HG03457 (cell line): ENCODE measurements at regions not wholly inside any gene's neighbourhood (a gene's known extent, or its start where the extent isn't known, plus 50 kb on each side); places are given as distances from the start of the nearest gene placed in this dataset.
"Not testable (repeated sequence)": the region's sequence is repeated elsewhere in the genome, so short reads cannot be mapped to it uniquely, and the experiment has no call there.

Experiments used
- ATAC-seq: cut with Tn5 transposase; IDR thresholded peaks from one replicate; pipeline ENCODE4 v1.9.1; 2021; ENCODE audit warnings: moderate number of reproducible peaks; ENCODE audit not compliant: unreplicated experiment

DNA sequence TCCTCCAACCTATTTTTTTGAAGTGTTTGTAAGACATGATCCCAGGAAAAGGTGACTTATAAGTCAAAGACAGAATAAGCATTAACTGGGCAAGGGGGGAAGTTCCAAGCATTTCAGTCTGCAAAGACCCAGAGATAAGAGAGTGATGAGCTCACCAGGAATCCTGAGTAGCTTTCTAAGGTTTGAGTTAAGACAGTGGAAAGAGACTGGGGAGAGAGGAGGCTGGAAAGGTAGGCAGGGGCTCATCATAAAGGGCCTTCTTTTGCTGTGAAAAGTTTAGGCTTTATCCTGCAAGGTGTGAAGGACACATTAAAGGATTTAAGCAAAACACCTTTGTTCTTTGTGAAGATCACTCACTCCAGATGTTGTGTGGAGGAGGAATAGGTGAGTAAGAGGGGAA, 438.8 kb downstream of the CHL1 start:
- ATAC-seq, result no peak

GRCh38 chr3:643376-643775, 446.8 kb downstream of the CHL1 start:
- ATAC-seq, result no peak

GRCh38 chr3:655824-656223, 437.0 kb upstream of the CNTN6 start:
- ATAC-seq, result no peak

- no peak for ATAC-seq
These were observed 431.5 kb upstream of the CNTN6 start for GRCh38 chr3:661356-661755.

- ATAC-seq, result no peak
These were observed 418.7 kb upstream of the CNTN6 start for GRCh38 chr3:674116-674515.

DNA sequence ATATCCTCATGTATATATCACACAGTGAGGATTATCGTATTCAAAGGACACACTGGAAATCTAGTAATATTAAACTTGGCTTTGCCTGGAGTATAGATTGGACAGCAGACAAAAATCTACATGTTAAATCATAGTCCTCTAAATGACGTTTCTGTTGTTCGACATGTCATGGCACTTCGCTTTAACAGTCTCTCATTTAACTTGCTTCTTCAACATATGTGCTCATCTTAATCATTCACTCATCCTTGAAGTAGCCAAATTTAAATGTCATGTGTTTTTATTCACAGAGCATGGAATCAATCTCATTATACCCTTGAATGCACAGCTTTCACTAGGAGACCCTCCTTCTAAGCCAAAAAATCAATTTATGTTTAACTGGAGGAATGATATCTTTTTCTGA, 417.0 kb upstream of the CNTN6 start:
- no peak for ATAC-seq

- no peak for ATAC-seq
These were observed 409.1 kb upstream of the CNTN6 start for GRCh38 chr3:683770-684169.

DNA sequence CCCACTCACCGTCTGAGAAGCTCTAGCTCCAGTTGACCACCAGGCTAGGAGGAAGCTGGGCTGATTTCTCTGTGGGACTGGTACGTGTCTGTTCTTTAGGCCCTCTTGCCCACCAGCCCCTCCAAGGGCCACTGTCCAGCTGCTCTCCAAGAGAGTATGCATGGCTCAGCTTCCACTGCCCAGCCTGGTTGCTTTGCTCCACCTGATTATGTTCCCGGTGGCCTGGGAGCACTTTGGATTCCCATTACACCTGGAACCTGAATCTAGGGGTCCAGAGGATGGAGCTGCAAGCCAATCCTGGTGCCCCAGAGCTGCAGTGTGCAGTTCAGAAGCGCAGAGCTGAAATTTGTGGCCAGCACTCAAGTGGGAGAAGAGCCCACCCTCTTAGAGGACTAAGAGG, 402.1 kb upstream of the CNTN6 start:
- no peak for ATAC-seq

- ATAC-seq, result no peak
These were observed 392.3 kb upstream of the CNTN6 start for GRCh38 chr3:700514-700913.

GRCh38 chr3:707041-707440, 385.8 kb upstream of the CNTN6 start:
- ATAC-seq, result no peak

GRCh38 chr3:713006-713621, 379.7 kb upstream of the CNTN6 start:
- no peak for ATAC-seq

DNA sequence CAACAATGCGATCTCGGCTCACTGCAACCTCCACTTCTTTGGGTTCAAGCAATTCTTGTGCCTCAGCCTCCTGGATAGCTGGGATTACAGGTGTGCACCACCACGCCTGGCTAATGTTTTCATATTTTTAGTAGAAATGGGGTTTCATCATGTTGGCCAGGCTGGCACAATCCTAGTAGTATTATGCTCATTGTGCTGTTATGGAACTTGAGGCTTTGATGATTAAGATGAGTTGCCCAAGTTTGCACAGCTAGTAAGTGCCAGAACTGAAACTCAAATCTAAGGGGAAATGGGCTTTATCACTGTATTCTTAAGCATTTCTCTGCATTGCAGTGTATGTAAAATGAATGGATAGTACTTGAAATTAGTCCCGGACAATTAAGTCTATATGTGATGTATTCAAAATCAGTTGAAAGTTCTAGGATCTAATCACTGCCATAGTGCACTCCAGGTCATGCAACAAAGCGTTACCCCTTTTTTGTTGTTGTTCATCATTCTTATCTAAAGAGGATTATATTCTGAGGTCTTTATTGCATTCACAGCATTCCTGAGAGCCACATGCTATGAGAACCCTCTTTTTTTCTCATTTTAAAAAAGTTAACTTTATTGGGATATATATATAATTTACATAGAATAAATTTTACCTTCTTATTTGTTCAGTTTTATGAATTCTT, 378.7 kb upstream of the CNTN6 start:
- ATAC-seq, result no peak

GRCh38 chr3:721086-721485, 371.7 kb upstream of the CNTN6 start:
- no peak for ATAC-seq

GRCh38 chr3:732326-732928, 360.4 kb upstream of the CNTN6 start:
- no peak for ATAC-seq

DNA sequence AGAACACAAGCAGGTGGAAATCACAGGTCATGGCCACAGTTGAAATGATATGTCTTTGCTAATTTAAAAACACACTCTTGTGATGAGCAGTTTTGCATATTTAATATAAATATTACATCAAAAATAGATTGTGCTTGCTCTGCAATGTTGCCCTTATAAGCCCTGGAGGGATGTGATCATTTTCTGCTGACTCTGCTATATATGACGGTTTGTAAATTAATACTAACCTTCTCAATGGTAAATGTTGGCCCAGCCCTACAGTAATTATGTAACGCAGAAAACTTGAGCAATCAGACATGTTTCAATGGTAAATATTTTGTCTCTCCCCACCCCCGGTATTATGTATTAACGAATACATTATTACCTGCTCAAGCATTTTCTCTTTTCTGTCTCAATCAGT, 359.5 kb upstream of the CNTN6 start:
- no peak for ATAC-seq

- no peak for ATAC-seq
These were observed 335.1 kb upstream of the CNTN6 start for GRCh38 chr3:757711-758110.

- ATAC-seq, result no peak
These were observed 333.7 kb upstream of the CNTN6 start for GRCh38 chr3:759106-759505.

DNA sequence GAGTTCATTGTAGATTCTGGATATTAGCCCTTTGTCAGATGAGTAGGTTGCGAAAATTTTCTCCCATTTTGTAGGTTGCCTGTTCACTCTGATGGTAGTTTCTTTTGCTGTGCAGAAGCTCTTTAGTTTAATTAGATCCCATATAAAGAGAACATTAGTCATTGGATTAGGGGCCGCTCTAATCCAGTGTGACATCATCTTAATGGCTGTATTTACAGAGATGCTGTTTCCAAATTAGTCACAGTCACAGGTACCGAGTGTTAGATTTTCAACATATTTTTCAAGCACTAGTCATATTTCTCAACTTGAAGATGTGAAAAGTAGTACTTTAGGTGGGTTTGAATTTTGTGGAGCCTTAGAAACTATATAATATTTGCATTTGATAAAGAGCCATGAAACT, 319.4 kb upstream of the CNTN6 start:
- not testable (repeated sequence) for ATAC-seq

GRCh38 chr3:775178-775880, 317.5 kb upstream of the CNTN6 start:
- no peak for ATAC-seq

- ATAC-seq, result no peak
These were observed 312.3 kb upstream of the CNTN6 start for GRCh38 chr3:780505-780904.

DNA sequence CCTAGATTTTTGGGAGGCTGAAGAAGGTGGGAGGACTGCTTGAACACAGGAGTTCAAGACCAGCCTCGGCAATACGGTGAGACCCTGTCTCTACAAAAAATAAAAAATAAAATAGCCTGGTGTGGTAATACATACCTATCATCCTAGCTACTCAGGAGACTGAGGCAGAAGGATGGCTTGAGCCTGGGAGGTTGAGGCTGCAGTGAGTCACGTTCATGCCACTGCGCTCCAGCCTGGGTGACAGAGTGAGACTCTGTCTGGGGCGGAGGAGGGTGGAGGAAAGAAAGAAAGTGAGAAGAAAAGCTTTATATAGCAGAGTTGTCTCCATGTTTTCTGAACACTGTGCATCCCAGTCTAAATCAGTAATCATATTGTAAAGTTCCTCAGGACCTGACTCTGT, 301.4 kb upstream of the CNTN6 start:
- no peak for ATAC-seq

DNA sequence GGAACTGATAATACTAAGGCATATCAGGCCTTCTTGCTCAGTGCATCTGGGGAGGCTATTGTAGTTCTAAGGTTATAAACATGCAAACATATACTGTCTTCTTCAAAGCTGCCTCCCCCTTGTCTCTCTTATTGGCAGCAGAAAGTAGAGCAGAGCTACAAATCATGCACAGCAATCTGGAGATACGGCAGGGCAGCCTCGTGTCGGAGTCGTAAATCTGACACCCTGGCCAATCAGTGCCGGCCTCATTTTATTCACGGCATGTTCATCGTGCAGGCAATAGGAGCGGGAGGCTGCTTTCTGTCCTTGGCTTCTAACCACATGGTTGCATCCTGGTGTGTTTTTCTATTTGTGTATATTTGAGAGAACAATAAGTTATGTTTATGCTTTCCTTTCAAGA, 300.2 kb upstream of the CNTN6 start:
- no peak for ATAC-seq
